ENCODE measurements at regions not wholly inside any gene's neighbourhood (a gene's known extent, or its start where the extent isn't known, plus 50 kb on each side); places are given as distances from the start of the nearest gene placed in this dataset.
A peak's percentile ranks its signal among the peaks of the same experiment; 100 is the strongest.

DNA sequence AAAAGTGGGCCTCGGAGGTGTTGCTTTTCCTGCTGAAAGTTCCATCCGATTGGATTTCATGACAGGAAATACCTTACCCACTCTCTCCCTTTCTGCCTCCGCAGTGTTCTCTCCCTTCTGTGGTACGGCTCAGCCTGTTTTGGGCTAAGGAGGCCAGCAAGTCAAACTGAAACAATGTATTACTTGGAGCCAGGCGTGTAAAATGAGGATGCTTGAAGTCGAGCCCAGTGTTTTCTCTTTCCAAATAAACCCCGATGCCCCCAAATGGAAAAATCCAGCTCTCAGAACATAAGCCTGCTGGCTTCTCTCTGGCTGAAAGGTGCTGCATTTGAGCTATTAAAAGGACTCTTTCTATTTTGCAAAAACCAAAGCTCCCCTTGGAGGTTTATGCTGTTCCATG is 124.7 kb downstream of the ZNF664 start:
- DNase-seq (ENCODE audit: low read depth in 1 of 2, low spot score in 2 of 2) = no peak
- no peak overlapping the region for H3K56ac ChIP-seq (replicated peaks; ENCODE audit: insufficient read length, low read depth, low read length)
- no peak overlapping the region for H3K23ac ChIP-seq (ENCODE audit: insufficient read length)
- no peak overlapping the region for H3K18ac ChIP-seq (ENCODE audit: extremely low read depth, low read length)
- no peak overlapping the region for H3K27ac ChIP-seq (ENCODE audit: low read depth, low read length)
- H3K9me3 ChIP-seq (ENCODE audit: insufficient read depth in 2 of 2, low read depth in 1 of 2, low read length in 1 of 2) = peaks cover 0 to 9% of the 10 kb centered on the region in 2 experiments; a peak in 3 of 4 replicates
- H3K4ac ChIP-seq (replicated peaks; ENCODE audit: insufficient read length, low read depth, low read length) = no peak overlapping the region
- H3K23me2 ChIP-seq (ENCODE audit: low read depth, low read length) = peaks cover 8% of the 10 kb centered on the region; the same call in 1 of the 2 replicates
- no peak overlapping the region for H2AK5ac ChIP-seq (ENCODE audit: low read depth, low read length)
- WGBS, 2 experiments (ENCODE audit: extremely low coverage in 1 of 2, insufficient coverage in 1 of 2, insufficient read length in 1 of 2, insufficient replicate concordance in 2 of 2, low coverage in 1 of 2, low lambda C conversion rate in 2 of 2, missing lambda C conversion rate in 1 of 2) = 91% methylated on average over 7 of the region's 7 CpGs; no CpG with 5 or more reads in 1 of the 2 experiments
- FAIRE-seq = no peak
- no peak overlapping the region for H3K14ac ChIP-seq (ENCODE audit: insufficient read length)
- no peak overlapping the region for H2BK15ac ChIP-seq (ENCODE audit: low read length)
- no peaks in the 10 kb centered on the region for H3K79me2 ChIP-seq (ENCODE audit: control insufficient read depth in 1 of 2, insufficient read depth in 2 of 2, low read length in 2 of 2)
- H3K36me3 ChIP-seq (ENCODE audit: control insufficient read depth in 2 of 4, insufficient read depth in 4 of 4, low read length in 3 of 4) = no peaks in the 10 kb centered on the region; a peak in 1 of 8 replicates
- H3K4me3 ChIP-seq (ENCODE audit: extremely low read depth in 1 of 4, insufficient read depth in 2 of 4, low read depth in 3 of 4, low read length in 4 of 4) = no peak overlapping the region
- no peaks in the 10 kb centered on the region; a peak in 2 of 7 replicates for H3K4me1 ChIP-seq (replicated peaks in 1 of 4; ENCODE audit: control insufficient read depth in 3 of 4, insufficient read depth in 4 of 4, low read length in 3 of 4)
- no peak overlapping the region for H2BK120ac ChIP-seq (replicated peaks; ENCODE audit: low read depth, low read length)
- H2BK12ac ChIP-seq (ENCODE audit: low read depth, low read length) = no peak overlapping the region
- H4K91ac ChIP-seq (replicated peaks; ENCODE audit: insufficient read length, low read length) = no peak overlapping the region
- no peak overlapping the region for H3K9ac ChIP-seq (replicated peaks in 1 of 4; ENCODE audit: extremely low read depth in 1 of 4, low read depth in 3 of 4, low read length in 3 of 4)
- no peak overlapping the region for H3K4me2 ChIP-seq (ENCODE audit: insufficient read depth in 1 of 2, low read depth in 2 of 2, low read length in 2 of 2)
- H3K27me3 ChIP-seq (replicated peaks in 1 of 4; ENCODE audit: control insufficient read depth in 3 of 4, extremely low read depth in 1 of 4, insufficient read depth in 3 of 4, low read length in 3 of 4) = no peaks in the 10 kb centered on the region; a peak in 1 of 7 replicates
- peaks cover 0 to 3% of the 10 kb centered on the region in 2 experiments for H4K20me1 ChIP-seq (replicated peaks in 1 of 2; ENCODE audit: control insufficient read depth in 1 of 2, insufficient read depth in 2 of 2, low read length in 2 of 2)
- H3K79me1 ChIP-seq (ENCODE audit: low read depth, low read length) = no peaks in the 10 kb centered on the region
- peak overlapping the region; percentile 11; the same call in 1 of the 2 replicates for H2AFZ ChIP-seq (ENCODE audit: low read length)
- no peak overlapping the region for H2BK20ac ChIP-seq (ENCODE audit: low read length)
- no peak overlapping the region for H4K5ac ChIP-seq (ENCODE audit: insufficient read length, low read depth, low read length)
- TF ChIP-seq SUZ12 (IDR thresholded peaks at IDR 0.05; ENCODE audit: low read length) (no peak), SIN3A (conservative IDR thresholded peaks at IDR 0.05 in 1 of 2, IDR thresholded peaks at IDR 0.05 in 1 of 2; ENCODE audit: low read depth in 1 of 2, low read length in 2 of 2) (no peak)
- no peak overlapping the region for H4K8ac ChIP-seq (ENCODE audit: extremely low read depth, insufficient read depth, low read length)
- POLR2A ChIA-PET (ENCODE audit: partially characterized antibody) = no interaction called here
- CTCF ChIA-PET (ENCODE audit: partially characterized antibody) = interaction anchor here (0.7 to 1.7 kb wide), 4 partner anchors 10 to 263 kb away, joined by 3 to 4 read pairs (median 3); no protein-coding TSS in a partner anchor
- no peak overlapping the region for H2BK5ac ChIP-seq (ENCODE audit: low read depth, low read length)
